GM23248 (cell line): ENCODE measurements at regions not wholly inside any gene's neighbourhood (a gene's known extent, or its start where the extent isn't known, plus 50 kb on each side); places are given as distances from the start of the nearest gene placed in this dataset.

Source experiments
- DNase-seq: peaks from one replicate; pipeline ENCODE4 v3.0.0-alpha.2; 2015
- H2AFZ ChIP-seq: fragments of 200-600 bp; sonication (generic); 2 replicates; pipeline ENCODE4 v1.6.1; 2016; ENCODE audit warnings: antibody characterized with exemption
- H3F3A ChIP-seq: fragments of 200-600 bp; sonication (generic); 2 replicates; pipeline ENCODE4 v1.6.1; 2016; ENCODE audit warnings: mild to moderate bottlenecking, antibody characterized with exemption, mixed run types; ENCODE audit not compliant: insufficient read depth
- H3K27ac ChIP-seq: fragments of 200-600 bp; sonication (generic); 2 replicates; pipeline ENCODE4 v1.5.1; 2016; ENCODE audit warnings: mild to moderate bottlenecking
- H3K27me3 ChIP-seq: fragments of 200-600 bp; sonication (generic); replicated peaks from 2 replicates; pipeline ENCODE4 v1.6.1; 2016; ENCODE audit warnings: mild to moderate bottlenecking; ENCODE audit not compliant: insufficient read depth
- H3K36me3 ChIP-seq: fragments of 200-600 bp; sonication (generic); 2 replicates; pipeline ENCODE4 v1.6.1; 2016; ENCODE audit warnings: low read depth, mild to moderate bottlenecking
- H3K4me1 ChIP-seq: fragments of 200-600 bp; sonication (generic); 2 replicates; pipeline ENCODE4 v1.6.1; 2016; ENCODE audit warnings: mild to moderate bottlenecking; ENCODE audit not compliant: insufficient read depth
- H3K4me2 ChIP-seq: fragments of 200-600 bp; sonication (generic); one replicate; pipeline ENCODE4 v1.6.1; 2016; ENCODE audit warnings: mild to moderate bottlenecking; ENCODE audit not compliant: unreplicated experiment
- H3K4me3 ChIP-seq: fragments of 200-600 bp; sonication (generic); 2 replicates; pipeline ENCODE4 v1.5.1; 2016; ENCODE audit warnings: mild to moderate bottlenecking
- H3K79me2 ChIP-seq: fragments of 200-600 bp; sonication (generic); 2 replicates; pipeline ENCODE4 v1.6.1; 2016; ENCODE audit warnings: mild to moderate bottlenecking; ENCODE audit not compliant: insufficient read depth
- H3K9ac ChIP-seq: fragments of 200-600 bp; sonication (generic); 2 replicates; pipeline ENCODE4 v1.6.1; 2016; ENCODE audit warnings: mild to moderate bottlenecking
- H3K9me2 ChIP-seq: fragments of 200-600 bp; sonication (generic); 2 replicates; pipeline ENCODE4 v1.6.1; 2016; ENCODE audit warnings: mixed run types, mild to moderate bottlenecking, moderate library complexity; ENCODE audit not compliant: insufficient read depth
- H3K9me3 ChIP-seq: fragments of 200-600 bp; sonication (generic); one replicate; pipeline ENCODE4 v1.6.1; 2017; ENCODE audit warnings: low read depth
- H4K20me1 ChIP-seq: fragments of 200-600 bp; sonication (generic); 2 replicates; pipeline ENCODE4 v1.6.0; 2016; ENCODE audit not compliant: insufficient read depth
- EZH2 ChIP-seq: fragments of 200-600 bp; sonication (generic); IDR thresholded peaks from 2 replicates; pipeline ENCODE4 v1.6.1; 2018; ENCODE audit warnings: antibody characterized with exemption, mild to moderate bottlenecking; ENCODE audit not compliant: insufficient read depth, poor library complexity, severe bottlenecking
- EZH2phosphoT487 ChIP-seq: fragments of 200-600 bp; sonication (generic); IDR thresholded peaks from 2 replicates; pipeline ENCODE4 v1.6.1; 2018; ENCODE audit warnings: antibody characterized with exemption, moderate library complexity, mild to moderate bottlenecking, low read depth; ENCODE audit not compliant: insufficient read depth
- WGBS, 2 experiments: methylation state at CpG; one replicate each; pipeline ENCODE4 v1.1.6; 2015 to 2017; ENCODE audit warnings: low lambda C conversion rate in 2 of 2, low coverage in 1 of 2; ENCODE audit errors: missing lambda C conversion rate in 2 of 2; 5-methylcytosine and 5-hydroxymethylcytosine counted together
- in situ Hi-C: fragments of 300-500 bp; cut with MboI; formaldehyde crosslinking; loops from 2 replicates; pipeline ENCODE4 v1.15.0; 2020

GRCh38 chr13:24007979-24008620 lies 110.8 kb upstream of the C1QTNF9B start:
- no peak overlapping the region for H3K4me3 ChIP-seq
- H3K79me2 ChIP-seq: no peaks in the 10 kb centered on the region
- no peaks in the 10 kb centered on the region for H3F3A ChIP-seq
- no peak overlapping the region for H3K9ac ChIP-seq
- no peaks in the 10 kb centered on the region for H3K36me3 ChIP-seq
- no peak overlapping the region for H3K27ac ChIP-seq
- TF ChIP-seq EZH2phosphoT487 (no peak), EZH2 (no peak)
- in situ Hi-C loops: no loop called here
- H4K20me1 ChIP-seq: no peaks in the 10 kb centered on the region
- H3K9me2 ChIP-seq: no peaks in the 10 kb centered on the region
- no peak for DNase-seq
- H3K9me3 ChIP-seq: no peaks in the 10 kb centered on the region
- no peaks in the 10 kb centered on the region for H3K27me3 ChIP-seq
- 85% methylated on average over 9 of the region's 9 CpGs for WGBS, 2 experiments
- H2AFZ ChIP-seq: no peak overlapping the region
- H3K4me1 ChIP-seq: 0 out of 2 replicates have a peak, but pooled peaks cover 11% of the 10 kb centered on the region
- H3K4me2 ChIP-seq: no peak overlapping the region

- peak; percentile 44 for DNase-seq
- no peaks in the 10 kb centered on the region for H3F3A ChIP-seq
- H3K36me3 ChIP-seq: no peaks in the 10 kb centered on the region
- no peaks in the 10 kb centered on the region for H3K27me3 ChIP-seq
- in situ Hi-C loops: no loop called here
- 0 out of 2 replicates have a peak, but pooled peaks cover 11% of the 10 kb centered on the region for H3K4me1 ChIP-seq
- no peak overlapping the region for H3K4me2 ChIP-seq
- H4K20me1 ChIP-seq: no peaks in the 10 kb centered on the region
- no peaks in the 10 kb centered on the region for H3K79me2 ChIP-seq
- no peak overlapping the region for H3K27ac ChIP-seq
- WGBS, 2 experiments: 80 to 83% methylated on average over 3 of the region's 3 CpGs
- TF ChIP-seq EZH2: no peak
- TF ChIP-seq EZH2phosphoT487: no peak
- no peaks in the 10 kb centered on the region for H3K9me2 ChIP-seq
- no peak overlapping the region for H3K9ac ChIP-seq
- H3K4me3 ChIP-seq: no peak overlapping the region
- H3K9me3 ChIP-seq: no peaks in the 10 kb centered on the region
- no peak overlapping the region for H2AFZ ChIP-seq
Observed at GRCh38 chr13:24008679-24009078, 111.4 kb upstream of the C1QTNF9B start.

- Histone ChIP-seq H3K9ac (no peak overlapping the region), H3K4me2 (no peak overlapping the region), H3K79me2 (no peaks in the 10 kb centered on the region), H3F3A (no peaks in the 10 kb centered on the region), H3K27me3 (no peaks in the 10 kb centered on the region), H2AFZ (no peak overlapping the region), H3K4me3 (no peak overlapping the region), H3K9me3 (no peaks in the 10 kb centered on the region), H3K27ac (no peak overlapping the region), H4K20me1 (no peaks in the 10 kb centered on the region), H3K4me1 (0 out of 2 replicates have a peak, but pooled peaks cover 11% of the 10 kb centered on the region), H3K36me3 (no peaks in the 10 kb centered on the region), H3K9me2 (no peaks in the 10 kb centered on the region)
- WGBS, 2 experiments: 82 to 85% methylated on average over 7 of the region's 7 CpGs
- TF ChIP-seq EZH2 (no peak), EZH2phosphoT487 (no peak)
- in situ Hi-C loops: loop anchor here (10.0 kb wide), 1 partner anchor 214 kb away; no protein-coding TSS in a partner anchor
- DNase-seq: no peak
Observed at GRCh38 chr13:24011266-24011665, 114.0 kb upstream of the C1QTNF9B start.

GRCh38 chr13:24012648-24013047 lies 115.3 kb upstream of the C1QTNF9B start:
- Histone ChIP-seq H3K27me3 (no peaks in the 10 kb centered on the region), H3K9me3 (no peaks in the 10 kb centered on the region), H3K9ac (no peak overlapping the region), H3K4me1 (0 out of 2 replicates have a peak, but pooled peaks cover 11% of the 10 kb centered on the region), H3F3A (no peaks in the 10 kb centered on the region), H3K27ac (no peak overlapping the region), H3K9me2 (no peaks in the 10 kb centered on the region), H4K20me1 (no peaks in the 10 kb centered on the region), H2AFZ (no peak overlapping the region), H3K79me2 (no peaks in the 10 kb centered on the region), H3K4me3 (no peak overlapping the region), H3K36me3 (no peaks in the 10 kb centered on the region), H3K4me2 (no peak overlapping the region)
- DNase-seq: no peak
- in situ Hi-C loops: loop anchor here (10.0 kb wide), 1 partner anchor 212 kb away; no protein-coding TSS in a partner anchor
- no peak for TF ChIP-seq EZH2
- TF ChIP-seq EZH2phosphoT487: no peak
- 84 to 91% methylated on average over 10 of the region's 10 CpGs for WGBS, 2 experiments

- Histone ChIP-seq H3F3A (no peaks in the 10 kb centered on the region), H2AFZ (no peak overlapping the region), H3K27me3 (no peaks in the 10 kb centered on the region), H3K4me1 (0 out of 2 replicates have a peak, but pooled peaks cover 7% of the 10 kb centered on the region), H3K36me3 (no peaks in the 10 kb centered on the region), H3K9me2 (no peaks in the 10 kb centered on the region), H3K27ac (no peak overlapping the region), H4K20me1 (no peaks in the 10 kb centered on the region), H3K79me2 (no peaks in the 10 kb centered on the region), H3K4me3 (no peak overlapping the region), H3K4me2 (no peak overlapping the region), H3K9ac (no peak overlapping the region), H3K9me3 (no peaks in the 10 kb centered on the region)
- TF ChIP-seq EZH2 (no peak), EZH2phosphoT487 (no peak)
- in situ Hi-C loops: loop anchor here (10.0 kb wide), 1 partner anchor 212 kb away; no protein-coding TSS in a partner anchor
- WGBS, 2 experiments: 89 to 94% methylated on average over 6 of the region's 6 CpGs
- DNase-seq: no peak
Observed at GRCh38 chr13:24013189-24013588, 115.9 kb upstream of the C1QTNF9B start.
